Karpas-422 (cell line): ENCODE measurements at regions not wholly inside any gene's neighbourhood (a gene's known extent, or its start where the extent isn't known, plus 50 kb on each side); places are given as distances from the start of the nearest gene placed in this dataset.
"Not testable (repeated sequence)": the region's sequence is repeated elsewhere in the genome, so short reads cannot be mapped to it uniquely, and the experiment has no call there.

ENCODE experiments used
- DNase-seq: peaks from one replicate; pipeline ENCODE4 v3.0.0-alpha.2; 2015
- H2AFZ ChIP-seq: fragments of 200-600 bp; sonication (generic); 2 replicates; pipeline ENCODE4 v1.6.1; 2014; ENCODE audit warnings: antibody characterized with exemption, low read length, mixed read lengths
- H3K27ac ChIP-seq: fragments of 200-600 bp; sonication (generic); 2 replicates; pipeline ENCODE4 v1.5.1; 2014; ENCODE audit warnings: mild to moderate bottlenecking, low read length, moderate library complexity
- H3K27me3 ChIP-seq: fragments of 200-600 bp; sonication (generic); 2 replicates; pipeline ENCODE4 v1.6.1; 2014; ENCODE audit warnings: low read length, mixed read lengths
- H3K36me3 ChIP-seq: fragments of 200-600 bp; sonication (generic); 2 replicates; pipeline ENCODE4 v1.6.1; 2014; ENCODE audit warnings: low read length, mixed read lengths; ENCODE audit not compliant: insufficient read depth
- H3K4me1 ChIP-seq: fragments of 200-600 bp; sonication (generic); 2 replicates; pipeline ENCODE4 v1.6.1; 2014; ENCODE audit warnings: mild to moderate bottlenecking, low read length, mixed read lengths
- H3K4me2 ChIP-seq: fragments of 200-600 bp; sonication (generic); 2 replicates; pipeline ENCODE4 v1.6.1; 2014; ENCODE audit warnings: low read length, low read depth, mild to moderate bottlenecking; ENCODE audit not compliant: poor library complexity, severe bottlenecking
- H3K4me3 ChIP-seq: fragments of 200-600 bp; sonication (generic); 2 replicates; pipeline ENCODE4 v1.5.1; 2014; ENCODE audit warnings: mild to moderate bottlenecking, antibody characterized with exemption, low read length, mixed read lengths
- H3K79me2 ChIP-seq: fragments of 200-600 bp; sonication (generic); 2 replicates; pipeline ENCODE4 v1.6.1; 2014; ENCODE audit warnings: mild to moderate bottlenecking, low read length, mixed read lengths
- H3K9ac ChIP-seq: fragments of 200-600 bp; sonication (generic); 2 replicates; pipeline ENCODE4 v1.6.0; 2014; ENCODE audit warnings: low read length
- H3K9me2 ChIP-seq: fragments of 200-600 bp; sonication (generic), shearing (Covaris generic); replicated peaks from 2 replicates; pipeline ENCODE4 v1.6.0; 2014; ENCODE audit warnings: mild to moderate bottlenecking, low read length, moderate library complexity; ENCODE audit not compliant: insufficient read depth
- H3K9me3 ChIP-seq: fragments of 300-700, 200-600 bp; sonication (generic); 2 replicates; pipeline ENCODE4 v1.6.1; 2014; ENCODE audit warnings: low read length, mixed read lengths
- H4K20me1 ChIP-seq: fragments of 200-600 bp; sonication (generic); 2 replicates; pipeline ENCODE4 v1.6.1; 2014; ENCODE audit warnings: mild to moderate bottlenecking, antibody characterized with exemption, low read length, low read depth; ENCODE audit not compliant: insufficient read depth

GRCh38 chr18:51490860-51491259 is 293.4 kb upstream of the MEX3C start:
- no peak for DNase-seq
- H3K4me2 ChIP-seq = no peak overlapping the region
- H3K27me3 ChIP-seq = no peaks in the 10 kb centered on the region
- no peaks in the 10 kb centered on the region for H3K9me3 ChIP-seq
- no peaks in the 10 kb centered on the region for H3K36me3 ChIP-seq
- no peaks in the 10 kb centered on the region for H3K4me1 ChIP-seq
- H4K20me1 ChIP-seq = no peaks in the 10 kb centered on the region
- H3K9ac ChIP-seq = no peak overlapping the region
- H3K27ac ChIP-seq = no peak overlapping the region
- no peak overlapping the region for H3K4me3 ChIP-seq
- no peaks in the 10 kb centered on the region for H3K79me2 ChIP-seq
- H3K9me2 ChIP-seq = no peaks in the 10 kb centered on the region
- no peak overlapping the region for H2AFZ ChIP-seq

GRCh38 chr18:51491678-51492372 is 294.3 kb upstream of the MEX3C start:
- Histone ChIP-seq H3K79me2 (no peaks in the 10 kb centered on the region), H3K9me3 (no peaks in the 10 kb centered on the region), H3K9me2 (no peaks in the 10 kb centered on the region), H3K27ac (no peak overlapping the region), H3K36me3 (no peaks in the 10 kb centered on the region), H2AFZ (no peak overlapping the region), H3K4me2 (no peak overlapping the region), H3K4me3 (no peak overlapping the region), H3K4me1 (no peaks in the 10 kb centered on the region), H3K9ac (no peak overlapping the region), H3K27me3 (no peaks in the 10 kb centered on the region), H4K20me1 (no peaks in the 10 kb centered on the region)
- no peak for DNase-seq

GRCh38 chr18:51498085-51498855 is 300.8 kb upstream of the MEX3C start:
- Histone ChIP-seq H3K79me2 (no peaks in the 10 kb centered on the region), H3K4me3 (no peak overlapping the region), H4K20me1 (no peaks in the 10 kb centered on the region), H3K4me1 (no peaks in the 10 kb centered on the region), H3K27ac (no peak overlapping the region), H3K9me2 (no peaks in the 10 kb centered on the region), H3K9me3 (no peaks in the 10 kb centered on the region), H3K9ac (no peak overlapping the region), H2AFZ (no peak overlapping the region), H3K36me3 (no peaks in the 10 kb centered on the region), H3K4me2 (no peak overlapping the region), H3K27me3 (no peaks in the 10 kb centered on the region)
- DNase-seq = no peak

- no peak for DNase-seq
- Histone ChIP-seq H3K4me3 (no peak overlapping the region), H4K20me1 (no peaks in the 10 kb centered on the region), H3K27ac (no peak overlapping the region), H3K79me2 (no peaks in the 10 kb centered on the region), H3K9me2 (no peaks in the 10 kb centered on the region), H3K27me3 (no peaks in the 10 kb centered on the region), H3K36me3 (no peaks in the 10 kb centered on the region), H2AFZ (no peak overlapping the region), H3K9me3 (no peaks in the 10 kb centered on the region), H3K4me2 (no peak overlapping the region), H3K9ac (no peak overlapping the region), H3K4me1 (no peaks in the 10 kb centered on the region)
Measured at GRCh38 chr18:51503351-51503750, 305.9 kb upstream of the MEX3C start.

- Histone ChIP-seq H3K9ac (no peak overlapping the region), H3K36me3 (no peaks in the 10 kb centered on the region), H3K27ac (no peak overlapping the region), H3K27me3 (no peaks in the 10 kb centered on the region), H3K79me2 (no peaks in the 10 kb centered on the region), H3K9me3 (no peaks in the 10 kb centered on the region), H3K4me3 (no peak overlapping the region), H3K9me2 (no peaks in the 10 kb centered on the region), H3K4me1 (no peaks in the 10 kb centered on the region), H4K20me1 (no peaks in the 10 kb centered on the region), H2AFZ (no peak overlapping the region), H3K4me2 (no peak overlapping the region)
- no peak for DNase-seq
Measured at GRCh38 chr18:51506811-51507210, 309.3 kb upstream of the MEX3C start.

GRCh38 chr18:51508410-51508809 is 310.9 kb upstream of the MEX3C start:
- not testable (repeated sequence) for H3K27ac ChIP-seq, H3K27me3 ChIP-seq, H3K9me3 ChIP-seq, H3K36me3 ChIP-seq, H4K20me1 ChIP-seq, H3K79me2 ChIP-seq, DNase-seq, H2AFZ ChIP-seq, H3K4me3 ChIP-seq, H3K9ac ChIP-seq, H3K4me2 ChIP-seq, H3K9me2 ChIP-seq, H3K4me1 ChIP-seq

GRCh38 chr18:51510020-51510419 is 312.5 kb upstream of the MEX3C start:
- no peak for DNase-seq
- no peaks in the 10 kb centered on the region for H3K4me1 ChIP-seq
- no peaks in the 10 kb centered on the region for H3K36me3 ChIP-seq
- no peak overlapping the region for H3K9ac ChIP-seq
- no peak overlapping the region for H3K4me2 ChIP-seq
- no peaks in the 10 kb centered on the region for H3K79me2 ChIP-seq
- H4K20me1 ChIP-seq = no peaks in the 10 kb centered on the region
- no peak overlapping the region for H3K4me3 ChIP-seq
- no peaks in the 10 kb centered on the region for H3K9me3 ChIP-seq
- no peaks in the 10 kb centered on the region for H3K9me2 ChIP-seq
- H3K27ac ChIP-seq = no peak overlapping the region
- no peaks in the 10 kb centered on the region for H3K27me3 ChIP-seq
- H2AFZ ChIP-seq = no peak overlapping the region

GRCh38 chr18:51513517-51513916 is 316.0 kb upstream of the MEX3C start:
- Histone ChIP-seq H2AFZ (no peak overlapping the region), H3K27ac (no peak overlapping the region), H3K4me2 (no peak overlapping the region), H3K4me3 (no peak overlapping the region), H3K36me3 (no peaks in the 10 kb centered on the region), H4K20me1 (no peaks in the 10 kb centered on the region), H3K27me3 (no peaks in the 10 kb centered on the region; the same call in 1 of the 2 replicates), H3K9me2 (no peaks in the 10 kb centered on the region), H3K4me1 (no peaks in the 10 kb centered on the region), H3K9me3 (no peaks in the 10 kb centered on the region), H3K9ac (no peak overlapping the region), H3K79me2 (no peaks in the 10 kb centered on the region)
- DNase-seq = no peak
